ENCODE measurements at regions not wholly inside any gene's neighbourhood (a gene's known extent, or its start where the extent isn't known, plus 50 kb on each side); places are given as distances from the start of the nearest gene placed in this dataset.

GRCh38 chr3:90039994-90040393 lies 932.6 kb downstream of the EPHA3 start:
- Histone ChIP-seq H3K4me2 (ENCODE audit: insufficient read depth, low read length) (no peak overlapping the region), H3K4me3 (replicated peaks in 1 of 3; ENCODE audit: insufficient read depth in 1 of 3, low read depth in 1 of 3, low read length in 3 of 3) (no peak overlapping the region), H3K9ac (replicated peaks; ENCODE audit: extremely low read depth, insufficient read depth, low read length) (no peak overlapping the region), H4K20me1 (replicated peaks; ENCODE audit: control insufficient read depth, extremely low read depth, insufficient read depth, low read length) (no peaks in the 10 kb centered on the region), H3K27me3 (ENCODE audit: control insufficient read depth in 2 of 2, insufficient read depth in 2 of 2, low read length in 2 of 2) (no peaks in the 10 kb centered on the region), H3K79me2 (ENCODE audit: control insufficient read depth, insufficient read depth, low read length) (no peaks in the 10 kb centered on the region), H2AFZ (ENCODE audit: low read depth, low read length) (no peak overlapping the region), H3K36me3 (ENCODE audit: control insufficient read depth in 2 of 2, extremely low read depth in 1 of 2, insufficient read depth in 2 of 2, low read length in 2 of 2) (no peaks in the 10 kb centered on the region), H3K4me1 (ENCODE audit: control insufficient read depth, extremely low read depth, insufficient read depth, low read length) (no peaks in the 10 kb centered on the region), H3K9me1 (replicated peaks; ENCODE audit: control insufficient read depth, extremely low read depth, insufficient read depth, low read length) (no peaks in the 10 kb centered on the region), H3K27ac (ENCODE audit: insufficient read depth, low read depth, low read length) (no peak overlapping the region), H3K9me3 (replicated peaks; ENCODE audit: control insufficient read depth, insufficient read depth, low read length) (no peaks in the 10 kb centered on the region)
- intact Hi-C loops (cut with micrococcal nuclease), result no loop called here
- no TSS peak for BruUV-seq (replicated peaks)
- FAIRE-seq (no peak), DNase-seq (ENCODE audit: low read depth, low spot score) (no peak)
- dilution Hi-C loops (cut with MboI; ENCODE audit: extremely low pct_ligation_motif_present, low sequenced_read_pairs), result no loop called here
- POLR2A ChIA-PET, result no interaction called here
- CTCF ChIA-PET, result no interaction called here
- TF ChIP-seq POLR2AphosphoS5 (IDR thresholded peaks at IDR 0.05; ENCODE audit: insufficient read depth, low read depth, low read length), result no peak
- TF ChIP-seq MYC (IDR thresholded peaks at IDR 0.05; ENCODE audit: low read depth, low read length), result no peak
- TF ChIP-seq MAX (IDR thresholded peaks at IDR 0.05; ENCODE audit: insufficient read depth, insufficient read length), result no peak
- no peak for TF ChIP-seq JUN (IDR thresholded peaks at IDR 0.05; ENCODE audit: borderline replicate concordance, insufficient read depth, insufficient read length, low read depth)
- no peak for TF ChIP-seq FOS (IDR thresholded peaks at IDR 0.05; ENCODE audit: borderline replicate concordance, insufficient read depth, low read length)
- no peak for TF ChIP-seq CTCF (IDR thresholded peaks at IDR 0.05; ENCODE audit: extremely low read depth in 1 of 2, insufficient read depth in 1 of 2, low read depth in 1 of 2, low read length in 2 of 2)
- TF ChIP-seq POLR2A (IDR thresholded peaks at IDR 0.05; ENCODE audit: low read depth, low read length), result no peak
- TF ChIP-seq EZH2 (IDR thresholded peaks at IDR 0.05; ENCODE audit: borderline replicate concordance, low read depth, low read length, severe bottlenecking), result no peak
- TF ChIP-seq GATA2 (IDR thresholded peaks at IDR 0.05; ENCODE audit: insufficient read depth, insufficient read length, low read depth, low read length), result no peak

All from endothelial cell of umbilical vein (primary cell).